NB4 (cell line): ENCODE measurements at regions not wholly inside any gene's neighbourhood (a gene's known extent, or its start where the extent isn't known, plus 50 kb on each side); places are given as distances from the start of the nearest gene placed in this dataset.

Experiments
- DNase-seq: peaks from one replicate; pipeline ENCODE4 v3.0.0; 2010; ENCODE audit warnings: low read depth
- H3K4me3 ChIP-seq: one replicate; pipeline ENCODE4 v1.5.1; 2011; ENCODE audit warnings: mild to moderate bottlenecking, low read depth, low read length, moderate library complexity
- CTCF ChIP-seq: IDR thresholded peaks from one replicate; pipeline ENCODE4 v1.5.1; 2012; ENCODE audit warnings: low read depth, low read length
- MAX ChIP-seq: IDR thresholded peaks from 2 replicates; pipeline ENCODE4 v1.6.1; 2011; ENCODE audit warnings: low read depth, low read length
- MYC ChIP-seq: IDR thresholded peaks from 2 replicates; pipeline ENCODE4 v1.6.1; 2011; ENCODE audit warnings: low read depth, low read length
- POLR2A ChIP-seq: IDR thresholded peaks from 2 replicates; pipeline ENCODE4 v1.6.1; 2011; ENCODE audit warnings: mild to moderate bottlenecking; ENCODE audit not compliant: insufficient read length; ENCODE audit errors: extremely low read depth

- no peak for TF ChIP-seq CTCF
- TF ChIP-seq MAX = no peak
- no peak overlapping the region for H3K4me3 ChIP-seq
- peak; percentile 70 for DNase-seq
Observed at GRCh38 chr2:2714408-2714807, 383.3 kb upstream of the MYT1L start.

GRCh38 chr2:2709431-2709770 lies 378.3 kb upstream of the MYT1L start:
- no peak overlapping the region for H3K4me3 ChIP-seq
- DNase-seq = no peak
- TF ChIP-seq MYC = no peak

GRCh38 chr2:2708575-2709430 lies 377.7 kb upstream of the MYT1L start:
- no peak for DNase-seq
- TF ChIP-seq MYC (no peak), CTCF (no peak), MAX (no peak), POLR2A (no peak)
- H3K4me3 ChIP-seq = no peak overlapping the region

DNA sequence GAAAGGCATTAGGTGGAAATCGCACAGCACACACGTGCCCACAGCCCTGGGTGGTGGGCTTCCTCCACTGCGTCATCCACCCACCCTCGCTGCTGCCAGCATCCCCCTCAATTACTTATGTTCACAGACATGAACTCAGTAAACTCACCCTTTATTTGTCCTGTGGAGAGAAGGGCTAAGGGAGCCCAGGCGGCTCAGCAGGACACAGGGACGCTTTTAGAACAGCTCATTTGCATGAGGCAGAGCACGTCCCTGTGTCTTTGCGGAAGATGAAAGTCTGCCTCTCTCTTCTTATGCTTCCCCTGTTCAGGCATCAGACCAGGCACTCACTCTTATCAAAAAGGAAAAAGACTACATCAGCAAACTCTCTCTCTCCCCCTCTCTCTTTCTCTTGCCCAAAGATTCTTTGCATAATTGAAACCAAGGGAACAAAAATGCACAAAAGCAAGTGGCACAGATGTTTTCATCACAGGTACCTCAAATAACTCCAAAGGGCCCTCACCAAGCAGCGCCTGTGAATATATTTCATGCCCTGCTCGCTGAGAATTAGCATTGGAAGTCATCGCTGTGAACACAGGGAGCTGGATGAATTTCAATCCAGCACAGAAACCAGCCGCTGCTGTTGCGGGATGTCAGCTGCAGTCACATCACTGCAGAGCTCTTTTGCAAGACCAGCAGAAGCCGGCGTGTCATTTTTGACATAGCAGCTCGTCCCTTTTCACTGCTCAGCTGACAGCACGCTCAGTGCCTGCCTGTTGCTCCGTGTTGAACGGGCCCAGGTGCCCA lies 376.3 kb upstream of the MYT1L start:
- peak; percentile 19 for DNase-seq
- TF ChIP-seq MAX = no peak
- no peak for TF ChIP-seq MYC
- TF ChIP-seq POLR2A = no peak
- TF ChIP-seq CTCF = no peak
- no peak overlapping the region for H3K4me3 ChIP-seq

- H3K4me3 ChIP-seq = no peak overlapping the region
- TF ChIP-seq CTCF = no peak
- no peak for TF ChIP-seq POLR2A
- TF ChIP-seq MYC = no peak
- TF ChIP-seq MAX = no peak
- DNase-seq = peak; percentile 14
Observed at GRCh38 chr2:2706306-2706705, 375.2 kb upstream of the MYT1L start.

DNA sequence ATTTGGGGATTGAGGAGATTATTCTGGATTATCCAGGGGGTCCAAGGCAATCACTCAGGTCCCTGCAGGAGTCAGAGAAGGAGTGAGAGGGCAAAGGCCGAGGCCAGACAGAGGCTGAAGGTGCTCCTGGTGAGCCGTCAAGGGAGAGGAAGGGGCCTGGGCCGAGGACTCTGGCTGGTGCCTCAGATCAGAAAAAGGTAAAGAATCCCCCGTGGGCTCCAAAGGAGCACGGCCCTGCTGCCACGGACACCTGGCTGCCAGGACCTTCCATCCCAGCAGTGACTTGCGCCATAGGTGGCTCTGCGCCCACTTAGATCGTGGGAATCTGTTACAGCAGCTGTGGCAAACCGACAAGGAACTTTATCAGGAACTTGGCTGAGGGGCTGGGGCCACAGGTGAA lies 374.8 kb upstream of the MYT1L start:
- DNase-seq = no peak
- no peak for TF ChIP-seq MAX
- TF ChIP-seq MYC = no peak
- no peak for TF ChIP-seq POLR2A
- TF ChIP-seq CTCF = no peak
- no peak overlapping the region for H3K4me3 ChIP-seq
